Sigmoid colon (tissue), 4 donors: ENCODE measurements at regions not wholly inside any gene's neighbourhood (a gene's known extent, or its start where the extent isn't known, plus 50 kb on each side); places are given as distances from the start of the nearest gene placed in this dataset.

Experiments
- POLR2A ChIP-seq, 2 donors: fragments of 450-650 bp; IDR thresholded peaks; one replicate each; pipeline ENCODE4 v1.6.1; 2016; ENCODE audit warnings: antibody characterized with exemption in 2 of 2, mild to moderate bottlenecking in 2 of 2, moderate library complexity in 2 of 2
- POLR2AphosphoS5 ChIP-seq, 4 donors: sonication (generic); formaldehyde crosslinking; IDR thresholded peaks; one replicate each; pipeline ENCODE4 v1.6.1; 2017; ENCODE audit warnings: antibody characterized with exemption in 4 of 4
- TF ChIP-seq, protein P1 (sequence below), 4 experiments: fragments of 450-650 bp in 3 of 4; fragments of 200-600 bp in 1 of 4; IDR thresholded peaks; one replicate each; pipeline ENCODE4 v1.5.1; 2016 to 2019; ENCODE audit warnings: antibody characterized with exemption in 4 of 4, mild to moderate bottlenecking in 3 of 4, moderate library complexity in 2 of 4

DNA sequence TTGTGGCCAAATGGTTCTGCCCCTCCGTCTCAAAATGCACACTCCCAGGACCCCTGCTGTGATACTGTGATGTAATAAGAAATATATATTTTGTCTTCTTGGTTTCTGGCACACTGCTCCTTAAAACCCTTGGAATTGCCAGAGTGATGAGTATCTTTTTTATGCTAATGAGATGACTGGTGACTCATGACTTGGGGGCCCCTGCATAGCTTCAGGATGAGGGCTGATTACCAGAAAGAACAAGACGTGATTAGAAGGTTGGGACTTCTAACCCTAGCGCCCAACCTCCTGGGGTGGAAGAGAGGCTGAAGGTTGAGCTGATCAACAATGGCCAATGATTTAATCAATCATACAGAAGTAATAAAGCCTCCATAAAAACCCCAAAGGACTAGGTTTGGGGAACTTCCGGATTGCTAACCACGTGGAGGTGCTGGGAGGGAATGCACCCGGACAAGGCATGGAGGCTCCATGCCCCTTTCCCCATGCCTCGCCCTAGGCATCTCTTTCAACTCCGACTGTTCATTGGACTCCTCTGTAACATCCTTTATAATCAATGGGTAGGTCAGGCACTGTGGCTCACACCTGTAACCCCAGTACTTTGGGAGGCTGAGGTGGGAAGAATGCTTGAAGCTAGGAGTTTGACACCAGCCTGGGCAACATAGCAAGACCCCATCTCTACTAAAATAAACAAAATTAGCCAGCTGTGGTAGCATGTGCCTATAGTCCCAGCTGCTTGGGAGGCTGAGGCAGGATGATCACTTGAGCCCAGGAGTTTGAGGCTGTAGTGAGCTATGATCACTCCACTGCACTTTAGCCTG is 89.1 kb downstream of the HS1BP3 start:
- TF ChIP-seq POLR2A (IDR thresholded peaks at IDR 0.05) (no peak), POLR2AphosphoS5 (IDR thresholded peaks at IDR 0.05) (no peak)
- TF ChIP-seq, protein P1, sequence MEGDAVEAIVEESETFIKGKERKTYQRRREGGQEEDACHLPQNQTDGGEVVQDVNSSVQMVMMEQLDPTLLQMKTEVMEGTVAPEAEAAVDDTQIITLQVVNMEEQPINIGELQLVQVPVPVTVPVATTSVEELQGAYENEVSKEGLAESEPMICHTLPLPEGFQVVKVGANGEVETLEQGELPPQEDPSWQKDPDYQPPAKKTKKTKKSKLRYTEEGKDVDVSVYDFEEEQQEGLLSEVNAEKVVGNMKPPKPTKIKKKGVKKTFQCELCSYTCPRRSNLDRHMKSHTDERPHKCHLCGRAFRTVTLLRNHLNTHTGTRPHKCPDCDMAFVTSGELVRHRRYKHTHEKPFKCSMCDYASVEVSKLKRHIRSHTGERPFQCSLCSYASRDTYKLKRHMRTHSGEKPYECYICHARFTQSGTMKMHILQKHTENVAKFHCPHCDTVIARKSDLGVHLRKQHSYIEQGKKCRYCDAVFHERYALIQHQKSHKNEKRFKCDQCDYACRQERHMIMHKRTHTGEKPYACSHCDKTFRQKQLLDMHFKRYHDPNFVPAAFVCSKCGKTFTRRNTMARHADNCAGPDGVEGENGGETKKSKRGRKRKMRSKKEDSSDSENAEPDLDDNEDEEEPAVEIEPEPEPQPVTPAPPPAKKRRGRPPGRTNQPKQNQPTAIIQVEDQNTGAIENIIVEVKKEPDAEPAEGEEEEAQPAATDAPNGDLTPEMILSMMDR (IDR thresholded peaks at IDR 0.05) = no peak
